Kidney capillary endothelial cell (primary cell): ENCODE measurements at regions not wholly inside any gene's neighbourhood (a gene's known extent, or its start where the extent isn't known, plus 50 kb on each side); places are given as distances from the start of the nearest gene placed in this dataset.
"Not testable (repeated sequence)": the region's sequence is repeated elsewhere in the genome, so short reads cannot be mapped to it uniquely, and the experiment has no call there.

Source experiments
- DNase-seq: peaks from one replicate; pipeline ENCODE4 v3.0.0-alpha.2; 2018; ENCODE audit warnings: low spot score

DNA sequence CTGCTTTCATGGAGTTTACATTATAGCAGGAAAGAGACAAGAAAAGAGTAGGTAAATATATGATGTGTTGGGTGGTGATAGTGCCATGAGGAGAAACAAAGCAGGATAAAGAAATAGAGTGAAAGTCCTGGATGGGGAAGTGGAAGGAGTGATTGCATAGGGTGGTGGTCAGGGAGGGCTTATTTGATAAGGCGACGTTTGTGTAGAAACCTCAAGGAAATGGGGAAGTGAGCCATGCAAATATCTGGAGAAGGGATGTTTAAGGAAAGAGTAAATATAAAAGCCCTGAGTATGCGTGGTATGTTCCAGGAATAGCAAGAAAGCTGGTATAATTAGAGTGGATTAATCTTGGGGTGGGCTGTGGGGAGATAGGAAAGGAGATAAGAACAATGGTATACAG lies 134.7 kb upstream of the SV2C start:
- no peak for DNase-seq

DNA sequence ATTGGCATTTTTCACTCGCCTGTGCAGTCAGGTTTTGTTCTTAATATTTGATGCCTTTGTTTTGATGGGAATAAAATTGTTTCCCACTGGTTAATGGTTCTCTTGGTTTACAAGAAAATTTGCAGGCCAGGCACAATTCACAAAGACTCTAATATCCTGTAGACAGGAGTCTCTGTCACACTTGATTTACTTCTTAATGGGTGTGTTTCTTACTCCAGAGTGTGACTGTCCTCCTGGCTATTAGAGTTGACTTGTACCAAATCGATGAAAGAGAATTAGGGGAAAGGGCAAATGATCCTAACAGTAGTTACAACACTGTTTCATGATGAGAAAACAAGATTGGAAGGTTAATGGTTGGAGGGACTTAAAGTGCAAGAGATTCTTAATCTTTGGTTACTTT lies 142.8 kb upstream of the SV2C start:
- DNase-seq: no peak

DNA sequence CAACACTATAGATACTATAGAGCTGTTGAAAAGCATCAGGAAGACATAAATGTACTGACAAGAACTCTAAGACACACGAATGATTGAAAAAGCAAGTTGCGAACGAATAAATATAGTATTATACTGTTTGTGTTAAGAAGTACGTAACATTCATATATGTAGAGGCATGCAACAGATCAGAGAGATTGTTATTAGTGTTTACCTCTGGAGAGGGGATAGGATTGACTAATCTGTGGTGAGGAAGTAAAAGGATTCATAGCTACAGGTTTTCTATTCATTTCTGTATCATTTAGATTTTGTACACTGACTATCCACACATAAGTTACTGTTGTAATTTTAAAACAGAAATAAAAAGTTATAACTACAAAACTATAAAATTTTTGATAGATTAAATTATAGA lies 147.6 kb upstream of the SV2C start:
- no peak for DNase-seq

DNA sequence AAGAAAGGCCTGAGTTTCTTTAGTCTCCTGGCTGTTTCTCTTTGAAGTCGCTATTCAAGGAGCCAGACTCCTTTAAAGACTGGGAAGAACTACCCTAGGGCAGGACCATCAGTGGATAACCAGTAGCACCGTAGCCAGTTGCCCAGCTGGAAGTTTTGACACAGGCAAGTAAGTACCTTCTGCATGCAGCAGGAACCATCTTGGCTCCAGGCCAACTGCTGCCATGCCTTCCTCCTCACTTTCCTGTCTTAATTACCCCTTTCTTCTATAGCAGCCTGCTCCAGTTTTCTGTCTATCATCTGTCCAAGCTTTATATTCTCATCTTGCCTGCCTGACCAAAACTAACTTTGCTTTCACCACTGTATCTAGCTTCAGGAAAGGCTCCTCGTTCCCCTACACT lies 149.7 kb upstream of the SV2C start:
- no peak for DNase-seq

DNA sequence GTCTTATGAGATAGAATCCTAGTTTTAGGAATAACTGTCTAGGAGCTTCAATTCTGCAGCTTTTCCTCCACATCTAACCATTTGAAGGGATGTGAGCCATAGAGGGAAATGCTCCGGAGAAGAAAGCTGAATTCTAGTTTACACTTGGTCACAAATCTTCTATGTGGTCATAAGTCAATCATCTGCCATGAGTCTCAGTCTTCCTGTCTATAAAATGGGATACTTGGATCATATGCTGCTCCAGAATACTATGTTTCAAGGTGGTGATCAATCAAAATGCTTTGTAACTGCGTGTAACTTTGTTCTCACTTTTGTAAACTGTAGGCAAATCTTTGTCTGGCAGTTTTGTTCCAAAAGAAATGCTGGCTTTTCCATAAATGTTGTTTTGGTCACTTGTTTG lies 152.0 kb upstream of the SV2C start:
- DNase-seq: no peak

DNA sequence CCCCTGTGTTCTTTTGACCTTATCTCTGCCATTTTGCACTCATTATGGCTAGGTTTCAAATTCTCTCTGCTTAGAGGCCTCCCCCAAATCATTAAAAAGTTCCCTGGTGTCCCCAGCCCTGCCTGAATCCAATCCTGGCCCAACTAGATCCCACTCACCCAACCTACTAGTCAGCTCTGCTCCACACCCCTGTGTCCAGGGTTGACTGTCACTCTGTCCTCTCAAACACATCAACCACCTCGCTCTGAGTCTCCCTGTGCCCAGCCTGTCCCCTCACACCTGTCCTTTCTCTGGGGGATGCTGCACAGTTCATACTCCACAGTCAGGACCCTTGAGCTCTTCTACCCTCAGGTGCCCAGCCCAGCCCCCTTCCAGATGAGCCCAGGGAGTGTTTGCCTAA lies 154.2 kb upstream of the SV2C start:
- no peak for DNase-seq

DNA sequence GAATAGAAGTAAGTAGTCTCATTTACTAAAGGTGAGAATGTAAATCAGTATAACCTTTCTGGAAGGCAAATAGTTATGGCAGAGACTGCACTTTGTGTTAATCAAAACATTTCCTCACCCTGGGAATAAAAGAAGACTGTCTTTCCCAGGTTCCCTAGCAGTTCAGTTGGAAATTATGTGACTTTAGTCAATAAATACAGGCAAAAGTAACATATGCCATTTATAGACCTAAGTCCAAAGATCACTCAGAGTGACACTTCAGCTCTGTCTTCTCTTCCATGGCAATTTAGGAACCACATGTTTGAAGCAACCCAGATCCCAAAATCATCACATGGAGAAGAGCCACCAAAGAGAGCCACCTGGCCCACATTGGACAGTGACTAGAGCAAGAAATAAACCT lies 160.7 kb upstream of the SV2C start:
- no peak for DNase-seq

DNA sequence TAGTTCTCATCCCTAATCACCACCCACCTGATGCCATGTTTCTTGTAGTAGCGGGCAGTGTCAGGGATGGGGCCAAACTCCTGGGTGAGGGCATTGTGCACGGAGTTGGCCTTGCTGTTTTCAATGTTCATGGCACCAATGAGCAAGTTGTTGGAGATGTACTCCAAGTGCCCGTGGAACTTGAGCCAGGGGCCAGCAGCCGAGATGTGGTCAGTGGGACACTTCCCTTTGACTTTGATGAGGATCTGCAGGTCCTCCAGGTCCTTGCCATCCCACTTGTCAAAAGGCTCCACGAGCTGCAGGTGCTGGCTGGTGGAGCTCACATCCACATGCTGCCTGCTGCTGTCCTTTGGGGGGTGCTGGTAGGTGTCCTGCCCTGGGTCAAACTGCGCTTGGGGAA lies 162.2 kb upstream of the SV2C start:
- DNase-seq: no peak

DNA sequence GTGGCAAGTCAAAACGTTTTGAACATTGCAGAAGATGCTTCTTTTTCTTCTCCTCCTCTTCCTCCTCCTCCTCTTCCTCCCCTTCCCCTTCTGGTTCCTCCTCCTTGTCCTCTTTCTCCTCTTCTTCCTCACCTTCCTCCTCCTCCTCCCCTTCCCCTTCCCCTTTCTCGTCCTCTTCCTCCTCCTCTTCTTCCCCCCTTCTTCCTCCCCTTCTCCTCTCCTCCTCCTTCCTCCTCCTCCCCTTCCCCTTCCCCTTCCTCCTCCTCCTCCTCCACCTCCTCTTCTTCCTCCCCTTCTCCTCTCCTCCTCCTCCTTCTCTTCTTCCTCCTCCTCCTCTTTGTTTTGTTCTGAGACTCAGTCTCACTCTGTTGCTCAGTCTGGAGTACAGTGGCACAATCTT lies 167.0 kb upstream of the SV2C start:
- no peak for DNase-seq

DNA sequence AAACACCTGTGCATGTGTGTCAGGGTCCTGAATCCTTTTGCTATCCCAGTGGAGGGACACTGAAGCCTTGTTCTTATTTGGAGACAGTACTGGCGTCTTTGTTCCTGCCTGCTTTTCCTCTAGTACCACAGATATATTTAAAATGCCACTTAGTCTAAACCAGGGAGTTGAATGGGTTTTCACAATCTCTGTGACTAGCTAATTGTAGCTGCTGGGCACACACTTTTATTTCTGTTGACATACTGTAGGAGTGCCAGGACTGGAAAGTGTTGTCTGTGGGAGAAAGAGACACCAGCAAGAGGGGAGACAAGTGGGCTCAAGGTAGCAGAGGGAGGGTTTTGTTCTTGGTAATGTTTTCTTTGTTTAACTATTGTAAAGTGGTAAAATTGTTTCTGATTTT lies 174.0 kb upstream of the SV2C start:
- no peak for DNase-seq

DNA sequence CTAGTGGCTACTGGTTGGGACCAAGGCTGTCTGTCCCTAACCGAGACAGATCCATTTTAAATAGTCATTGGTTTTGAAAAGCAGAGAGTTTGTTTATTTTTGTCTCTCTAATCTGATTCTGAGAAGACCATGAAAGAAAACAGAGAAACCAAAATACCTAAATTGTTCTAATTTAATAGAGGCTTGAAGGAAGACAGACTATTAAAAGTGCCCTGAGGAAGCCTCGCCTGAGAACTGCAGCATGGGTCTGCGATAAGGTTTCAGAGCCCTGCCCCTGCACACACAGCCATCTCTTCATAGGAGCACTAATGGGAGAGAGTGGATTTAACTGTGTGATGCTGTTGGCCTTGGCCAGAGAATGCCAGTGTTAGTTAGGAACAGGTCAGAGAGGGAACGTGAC lies 175.5 kb upstream of the SV2C start:
- no peak for DNase-seq

DNA sequence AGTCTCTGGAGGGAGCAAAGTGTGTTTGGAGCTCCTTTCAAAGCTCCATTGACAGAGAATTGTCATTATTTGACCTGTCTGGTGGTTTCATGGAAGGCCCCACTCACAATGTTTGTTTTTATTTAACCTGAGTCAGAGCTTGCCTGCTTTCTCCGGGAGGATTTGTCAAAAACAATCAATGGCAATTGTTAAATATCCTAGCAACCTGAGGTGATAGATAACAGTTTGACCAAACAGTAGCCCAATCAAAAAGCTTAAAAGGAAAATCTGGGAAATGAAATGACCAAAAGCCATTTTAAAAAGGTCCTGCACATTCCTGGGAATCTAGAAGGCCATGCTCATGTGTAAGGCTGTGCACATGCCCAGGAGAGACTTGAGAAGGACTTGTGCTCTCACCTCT lies 177.2 kb upstream of the POC5 start:
- DNase-seq: no peak

DNA sequence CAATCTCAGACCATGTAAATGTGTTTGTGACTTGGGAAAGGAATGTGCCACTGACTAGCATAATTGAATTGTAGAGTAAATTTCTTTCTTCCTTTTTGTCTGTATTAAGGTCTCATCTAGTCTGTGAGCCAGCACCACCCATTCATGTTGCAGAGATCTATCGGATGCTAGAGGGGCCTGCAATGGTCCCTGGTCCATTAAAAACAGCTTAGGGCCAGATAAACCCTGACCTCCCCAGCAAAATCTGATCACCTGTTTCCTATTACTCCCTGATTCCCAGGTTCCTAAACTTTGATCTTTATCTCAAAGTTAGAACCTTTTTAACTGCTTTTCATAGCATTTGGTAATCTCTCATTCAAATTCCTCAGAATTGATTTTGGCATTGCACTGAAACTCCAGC lies 174.5 kb upstream of the POC5 start:
- no peak for DNase-seq

DNA sequence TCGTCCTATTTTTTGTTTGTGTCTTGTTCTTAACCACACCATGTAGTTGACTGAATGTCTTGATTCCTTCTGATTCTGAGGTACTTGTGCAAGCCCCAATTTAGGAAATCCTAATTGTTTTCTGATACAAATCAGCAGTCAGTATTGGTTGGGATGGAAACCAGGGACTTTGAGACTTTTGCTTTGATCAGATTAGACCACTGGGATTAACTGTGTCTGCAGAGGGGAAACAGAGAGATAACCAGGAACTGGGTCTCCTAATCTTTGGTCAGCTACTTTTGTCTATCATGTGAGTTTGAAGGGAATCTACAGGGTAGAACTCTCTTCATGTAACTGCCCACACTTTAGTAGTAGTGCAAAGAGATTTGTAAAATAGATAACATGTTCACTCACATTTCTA lies 173.8 kb upstream of the POC5 start:
- no peak for DNase-seq

DNA sequence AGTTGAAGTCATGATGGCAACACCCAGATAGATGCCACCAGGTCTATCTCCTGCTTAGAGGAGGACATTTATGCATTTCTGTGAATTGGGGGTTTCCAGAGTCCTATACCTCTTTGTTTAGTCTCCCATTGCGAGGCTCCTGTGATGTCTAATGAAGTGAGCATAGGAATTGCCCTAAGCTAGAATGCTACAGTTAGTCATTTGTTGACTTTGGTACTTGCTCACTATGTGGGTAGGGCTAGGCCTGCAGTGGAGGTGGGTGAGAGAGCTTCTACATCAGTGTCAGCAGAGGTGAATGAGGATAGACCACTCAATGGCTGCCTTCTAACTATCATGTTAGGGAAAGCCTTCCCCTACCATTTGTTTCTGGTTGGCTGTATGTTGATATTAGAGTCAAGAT lies 173.3 kb upstream of the POC5 start:
- DNase-seq: no peak

DNA sequence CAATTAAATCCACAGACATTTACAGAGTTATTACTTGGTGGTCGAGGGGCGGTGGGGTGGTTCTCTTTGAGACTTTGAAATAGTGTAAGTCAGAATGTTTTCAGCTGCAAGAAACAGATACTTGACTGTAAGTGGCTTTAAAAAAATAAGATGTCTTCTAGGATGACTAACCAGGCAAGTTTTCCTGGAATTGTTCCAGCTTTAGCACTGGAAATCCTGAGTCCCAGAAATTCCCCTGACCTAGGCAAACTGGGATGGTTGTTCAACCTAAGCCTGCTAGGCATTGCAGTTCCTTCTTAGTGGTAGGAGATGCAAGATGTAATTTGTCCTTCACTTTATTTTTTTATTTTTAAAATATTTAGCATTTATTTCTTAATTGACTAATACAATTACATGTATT lies 169.5 kb upstream of the POC5 start:
- peak; percentile 65 for DNase-seq

DNA sequence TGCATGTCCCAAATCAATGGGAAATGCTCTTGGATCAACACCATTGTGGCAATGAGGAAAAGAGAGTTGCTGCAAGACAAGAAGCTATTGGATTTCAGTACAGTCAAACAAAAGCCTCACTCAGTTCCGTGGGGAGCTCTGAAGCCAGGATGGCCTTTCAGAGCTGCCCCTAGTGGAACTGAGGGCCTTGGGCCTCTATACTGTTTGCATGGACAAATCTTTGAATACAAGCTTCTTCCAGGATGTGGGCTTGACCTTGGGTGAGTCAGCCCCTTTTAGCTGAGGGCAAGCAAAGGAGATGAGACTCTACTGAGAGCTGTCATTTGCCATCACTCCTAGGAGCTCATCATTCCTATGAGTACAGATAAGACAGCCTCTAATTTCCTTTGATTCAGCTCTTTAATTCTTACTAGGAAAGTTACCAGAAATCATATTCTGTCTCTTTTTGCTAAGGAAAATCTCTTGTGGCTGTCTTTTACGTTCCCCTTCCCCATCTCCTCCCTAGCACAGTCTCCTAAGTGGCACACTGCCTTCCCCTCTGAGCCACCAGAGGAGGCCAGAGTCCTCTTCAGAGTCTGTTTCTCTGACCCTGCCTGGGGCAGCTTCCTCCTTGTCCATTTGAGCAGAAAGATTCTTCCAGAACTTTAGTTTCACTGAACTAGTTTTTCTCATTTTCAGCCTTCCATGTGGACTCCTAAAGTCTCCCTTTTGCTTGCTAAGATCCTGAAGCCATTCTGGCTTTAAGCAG lies 168.8 kb upstream of the POC5 start:
- DNase-seq: peak; percentile 33

DNA sequence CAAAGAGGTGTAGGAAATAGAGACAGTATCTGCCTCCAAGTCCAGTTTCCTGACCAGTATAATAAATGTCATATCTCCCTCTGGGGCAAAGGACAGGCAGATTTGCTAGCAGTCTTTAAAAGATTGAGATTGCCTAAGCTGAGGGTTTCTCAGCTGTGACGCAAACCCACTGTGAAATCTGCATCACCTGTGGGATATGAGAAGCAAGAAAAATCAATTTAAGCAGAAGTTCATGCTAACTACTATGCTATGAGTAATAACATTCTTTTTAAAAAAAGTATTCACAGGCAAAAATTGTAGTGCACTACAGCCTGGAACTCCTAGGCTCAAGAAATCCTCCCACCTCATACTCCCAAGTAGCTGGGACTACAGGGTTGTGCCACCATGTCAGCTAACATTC lies 168.1 kb upstream of the POC5 start:
- DNase-seq: no peak

DNA sequence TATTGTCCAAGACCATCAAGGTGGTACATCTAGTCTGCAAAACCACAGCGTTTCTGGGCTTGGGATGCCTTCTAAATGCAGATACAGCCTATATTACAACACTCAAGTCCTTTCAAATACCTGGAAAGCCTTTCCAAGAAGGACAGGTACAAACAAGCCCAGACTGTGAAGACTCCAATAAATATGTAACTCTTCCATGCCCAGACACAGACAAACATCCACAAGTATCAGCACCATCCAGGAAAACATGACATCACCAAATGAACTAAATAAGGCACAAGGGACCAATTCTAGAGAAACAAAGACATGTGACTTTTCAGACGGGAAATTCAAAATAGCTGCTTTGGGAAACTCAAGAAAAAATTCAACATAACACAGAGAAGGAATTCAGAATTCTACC lies 152.7 kb upstream of the POC5 start:
- DNase-seq: no peak

DNA sequence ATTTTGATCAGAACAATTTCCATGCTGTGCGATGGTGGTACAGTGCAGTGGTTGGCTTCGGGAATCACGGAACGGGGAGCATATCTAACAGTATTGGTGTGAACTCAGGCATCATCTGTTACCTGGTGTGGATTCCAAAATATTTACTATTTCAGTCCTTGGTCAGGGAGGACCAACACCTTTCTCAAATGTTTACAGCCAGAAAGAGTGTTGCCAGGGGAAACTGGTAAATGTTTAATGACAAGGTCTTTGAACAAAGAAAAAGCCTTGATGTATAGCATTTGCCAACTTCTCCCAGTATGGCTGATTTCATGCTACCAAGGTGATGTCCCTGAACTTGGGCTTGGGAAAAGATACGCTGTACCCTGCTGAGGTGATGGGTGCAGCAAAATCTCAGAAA lies 145.6 kb upstream of the POC5 start:
- no peak for DNase-seq

DNA sequence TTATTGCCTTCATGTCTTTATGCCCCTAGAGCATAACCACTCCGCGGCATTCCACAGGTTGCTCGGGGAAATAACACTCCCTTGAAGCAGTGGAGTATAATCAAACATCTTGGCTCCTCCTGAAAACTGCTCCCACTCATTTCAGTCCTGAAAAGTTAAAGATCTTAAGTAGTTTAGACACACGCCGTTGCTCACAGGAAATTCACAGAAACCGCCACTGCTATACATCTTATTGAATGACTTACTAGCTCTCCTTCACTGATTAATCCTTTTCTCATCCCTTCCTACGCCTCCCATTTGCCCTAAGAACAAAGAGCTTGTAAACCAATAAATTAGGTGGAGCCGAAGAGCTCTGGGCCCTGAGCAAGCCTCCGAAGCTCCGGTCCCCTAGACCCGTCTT lies 142.4 kb upstream of the POC5 start:
- not testable (repeated sequence) for DNase-seq

DNA sequence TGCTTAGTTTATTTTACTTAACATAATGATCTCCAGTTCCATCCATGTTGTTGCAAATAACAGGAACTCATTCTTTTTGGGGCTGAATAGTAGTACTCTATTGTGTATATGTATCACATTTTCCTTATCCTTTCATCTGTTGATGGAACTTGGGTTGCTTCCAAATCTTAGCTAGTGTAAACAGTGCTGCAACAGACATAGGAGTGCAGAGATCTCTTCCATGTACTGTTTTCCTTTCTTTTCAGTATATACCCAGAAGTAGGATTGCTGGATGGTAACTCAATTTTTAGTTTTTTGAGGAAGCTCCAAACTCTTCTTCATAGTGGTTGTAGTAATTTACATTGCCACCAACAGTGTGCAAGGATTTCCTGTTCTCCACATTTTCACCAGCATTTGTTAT lies 138.8 kb upstream of the POC5 start:
- DNase-seq: no peak

DNA sequence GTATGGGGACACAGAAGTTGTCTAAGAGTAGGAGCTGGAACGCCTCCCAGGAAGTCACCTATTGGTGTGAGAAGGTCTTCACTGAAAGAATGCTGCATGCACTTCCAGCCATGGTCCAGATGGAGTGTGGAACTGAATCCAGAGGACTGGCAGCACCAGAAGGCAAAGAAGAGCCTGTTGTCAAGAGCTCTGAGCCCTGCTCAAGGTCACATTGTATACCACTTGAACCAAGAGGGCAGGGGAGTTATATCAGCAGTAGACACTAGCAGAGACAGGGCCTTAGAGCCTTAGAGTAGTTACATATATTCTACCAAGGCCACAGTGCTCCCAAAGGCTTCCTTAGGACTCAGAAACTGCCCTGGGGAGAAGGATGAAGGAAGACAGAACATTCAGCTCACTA lies 130.8 kb upstream of the POC5 start:
- no peak for DNase-seq

DNA sequence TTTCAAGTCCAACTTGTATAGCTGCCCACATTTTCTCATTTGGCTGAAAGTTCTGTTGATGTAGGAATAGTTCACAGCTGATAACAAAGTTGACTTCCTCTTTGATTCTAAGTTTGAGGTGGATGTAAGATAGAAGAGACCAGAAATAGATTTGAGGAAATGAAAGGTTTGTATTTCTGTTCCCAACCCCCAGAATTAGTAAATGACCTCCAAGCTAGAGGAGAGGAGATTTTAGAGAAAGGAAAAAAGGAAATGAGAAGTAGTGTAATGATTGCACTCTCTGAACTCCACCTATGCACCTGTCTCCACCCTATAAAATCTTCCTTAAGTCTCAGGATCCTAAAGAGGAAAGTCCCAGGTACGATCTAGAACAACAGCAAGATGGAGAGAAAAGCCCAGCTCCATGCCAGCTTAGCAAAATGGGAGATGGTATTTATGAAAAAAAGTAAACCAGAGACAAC lies 130.4 kb upstream of the POC5 start:
- DNase-seq: no peak

DNA sequence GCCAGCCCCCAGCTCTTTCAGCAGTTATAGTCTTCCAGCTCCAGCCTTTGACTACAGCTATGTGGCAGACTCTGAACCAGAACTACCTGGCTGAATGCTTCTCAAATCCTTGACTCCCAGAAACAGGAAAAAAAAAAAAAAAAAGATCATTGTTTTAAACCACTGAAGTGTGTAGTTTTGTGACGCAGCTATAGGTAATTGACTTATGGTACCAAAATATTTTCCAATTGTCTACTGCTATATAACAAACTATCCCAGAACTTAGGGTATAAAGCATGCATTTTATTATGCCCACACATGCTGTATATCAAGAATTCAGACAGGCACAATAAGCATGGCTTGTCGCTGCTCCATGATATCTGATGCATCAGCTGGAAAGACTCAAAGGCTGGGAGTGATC lies 127.1 kb upstream of the POC5 start:
- DNase-seq: no peak
